HL-60 (cell line): ENCODE measurements at regions not wholly inside any gene's neighbourhood (a gene's known extent, or its start where the extent isn't known, plus 50 kb on each side); places are given as distances from the start of the nearest gene placed in this dataset.

ENCODE experiments used
- DNase-seq, 2 experiments: peaks; one replicate each; pipeline ENCODE4 v3.0.0-alpha.2; 2010 to 2020; ENCODE audit warnings: low read depth in 1 of 2, low spot score in 1 of 2
- H3K27ac ChIP-seq: fragments of 250-450 bp; sonication (Bioruptor Pico); replicated peaks from 2 replicates; pipeline ENCODE4 v1.5.1; 2020; ENCODE audit warnings: mild to moderate bottlenecking, moderate library complexity
- H3K27me3 ChIP-seq: fragments of 250-450 bp; sonication (Bioruptor Pico); 2 replicates; pipeline ENCODE4 v1.5.1; 2021; ENCODE audit warnings: mild to moderate bottlenecking, moderate library complexity; ENCODE audit not compliant: insufficient read depth, poor library complexity, severe bottlenecking
- H3K4me3 ChIP-seq: replicated peaks from 2 replicates; pipeline ENCODE4 v1.5.1; 2011; ENCODE audit warnings: mild to moderate bottlenecking, control low read depth, low read length; ENCODE audit not compliant: insufficient read depth
- GABPA ChIP-seq: IDR thresholded peaks from 2 replicates; pipeline ENCODE4 v1.6.1; 2012; ENCODE audit warnings: low read depth
- POLR2AphosphoS5 ChIP-seq: IDR thresholded peaks from 2 replicates; pipeline ENCODE4 v1.6.1; 2012; ENCODE audit warnings: low read depth
- SPI1 ChIP-seq: IDR thresholded peaks from 2 replicates; pipeline ENCODE4 v1.6.1; 2012; ENCODE audit warnings: low read depth, mild to moderate bottlenecking, borderline replicate concordance
- TF ChIP-seq, protein P1 (sequence below): IDR thresholded peaks from one replicate; pipeline ENCODE4 v1.5.1; 2011; ENCODE audit warnings: low read length, control low read depth, inconsistent platforms; ENCODE audit not compliant: insufficient read depth
- TF ChIP-seq, protein P2 (sequence below): IDR thresholded peaks from 2 replicates; pipeline ENCODE4 v1.6.1; 2012; ENCODE audit warnings: low read depth; ENCODE audit not compliant: insufficient replicate concordance

DNA sequence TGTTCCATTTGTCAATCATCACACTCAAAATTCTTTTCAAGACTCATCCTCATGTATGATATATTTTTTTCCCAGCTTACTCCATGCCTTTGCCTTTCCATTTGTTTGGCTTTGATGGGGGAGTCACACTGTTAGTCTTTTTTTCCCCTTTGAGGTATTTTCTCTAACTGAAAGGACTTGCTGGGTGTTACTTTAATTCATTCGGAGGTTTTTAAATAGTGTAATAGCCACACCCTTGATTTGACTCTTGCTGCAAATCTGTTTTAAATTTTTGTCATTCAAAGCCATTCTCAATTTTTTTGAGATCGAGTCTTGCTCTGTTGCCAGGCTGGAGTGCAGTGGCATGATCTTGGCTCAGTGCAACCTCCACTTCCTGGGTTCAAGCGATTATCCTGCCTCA is 84.1 kb downstream of the C11orf87 start:
- no peaks in the 10 kb centered on the region for H3K27me3 ChIP-seq
- H3K4me3 ChIP-seq, result no peak overlapping the region
- H3K27ac ChIP-seq, result no peak overlapping the region
- TF ChIP-seq GABPA, result no peak
- no peak for DNase-seq

- no peak overlapping the region for H3K27ac ChIP-seq
- TF ChIP-seq SPI1 (no peak), GABPA (no peak), POLR2AphosphoS5 (no peak)
- TF ChIP-seq, protein P1, sequence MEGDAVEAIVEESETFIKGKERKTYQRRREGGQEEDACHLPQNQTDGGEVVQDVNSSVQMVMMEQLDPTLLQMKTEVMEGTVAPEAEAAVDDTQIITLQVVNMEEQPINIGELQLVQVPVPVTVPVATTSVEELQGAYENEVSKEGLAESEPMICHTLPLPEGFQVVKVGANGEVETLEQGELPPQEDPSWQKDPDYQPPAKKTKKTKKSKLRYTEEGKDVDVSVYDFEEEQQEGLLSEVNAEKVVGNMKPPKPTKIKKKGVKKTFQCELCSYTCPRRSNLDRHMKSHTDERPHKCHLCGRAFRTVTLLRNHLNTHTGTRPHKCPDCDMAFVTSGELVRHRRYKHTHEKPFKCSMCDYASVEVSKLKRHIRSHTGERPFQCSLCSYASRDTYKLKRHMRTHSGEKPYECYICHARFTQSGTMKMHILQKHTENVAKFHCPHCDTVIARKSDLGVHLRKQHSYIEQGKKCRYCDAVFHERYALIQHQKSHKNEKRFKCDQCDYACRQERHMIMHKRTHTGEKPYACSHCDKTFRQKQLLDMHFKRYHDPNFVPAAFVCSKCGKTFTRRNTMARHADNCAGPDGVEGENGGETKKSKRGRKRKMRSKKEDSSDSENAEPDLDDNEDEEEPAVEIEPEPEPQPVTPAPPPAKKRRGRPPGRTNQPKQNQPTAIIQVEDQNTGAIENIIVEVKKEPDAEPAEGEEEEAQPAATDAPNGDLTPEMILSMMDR, result no peak
- TF ChIP-seq, protein P2, sequence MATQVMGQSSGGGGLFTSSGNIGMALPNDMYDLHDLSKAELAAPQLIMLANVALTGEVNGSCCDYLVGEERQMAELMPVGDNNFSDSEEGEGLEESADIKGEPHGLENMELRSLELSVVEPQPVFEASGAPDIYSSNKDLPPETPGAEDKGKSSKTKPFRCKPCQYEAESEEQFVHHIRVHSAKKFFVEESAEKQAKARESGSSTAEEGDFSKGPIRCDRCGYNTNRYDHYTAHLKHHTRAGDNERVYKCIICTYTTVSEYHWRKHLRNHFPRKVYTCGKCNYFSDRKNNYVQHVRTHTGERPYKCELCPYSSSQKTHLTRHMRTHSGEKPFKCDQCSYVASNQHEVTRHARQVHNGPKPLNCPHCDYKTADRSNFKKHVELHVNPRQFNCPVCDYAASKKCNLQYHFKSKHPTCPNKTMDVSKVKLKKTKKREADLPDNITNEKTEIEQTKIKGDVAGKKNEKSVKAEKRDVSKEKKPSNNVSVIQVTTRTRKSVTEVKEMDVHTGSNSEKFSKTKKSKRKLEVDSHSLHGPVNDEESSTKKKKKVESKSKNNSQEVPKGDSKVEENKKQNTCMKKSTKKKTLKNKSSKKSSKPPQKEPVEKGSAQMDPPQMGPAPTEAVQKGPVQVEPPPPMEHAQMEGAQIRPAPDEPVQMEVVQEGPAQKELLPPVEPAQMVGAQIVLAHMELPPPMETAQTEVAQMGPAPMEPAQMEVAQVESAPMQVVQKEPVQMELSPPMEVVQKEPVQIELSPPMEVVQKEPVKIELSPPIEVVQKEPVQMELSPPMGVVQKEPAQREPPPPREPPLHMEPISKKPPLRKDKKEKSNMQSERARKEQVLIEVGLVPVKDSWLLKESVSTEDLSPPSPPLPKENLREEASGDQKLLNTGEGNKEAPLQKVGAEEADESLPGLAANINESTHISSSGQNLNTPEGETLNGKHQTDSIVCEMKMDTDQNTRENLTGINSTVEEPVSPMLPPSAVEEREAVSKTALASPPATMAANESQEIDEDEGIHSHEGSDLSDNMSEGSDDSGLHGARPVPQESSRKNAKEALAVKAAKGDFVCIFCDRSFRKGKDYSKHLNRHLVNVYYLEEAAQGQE, result no peak
- no peaks in the 10 kb centered on the region for H3K27me3 ChIP-seq
- H3K4me3 ChIP-seq, result no peak overlapping the region
- no peak for DNase-seq
Measured at GRCh38 chr11:109507331-109507730, 85.3 kb downstream of the C11orf87 start.

DNA sequence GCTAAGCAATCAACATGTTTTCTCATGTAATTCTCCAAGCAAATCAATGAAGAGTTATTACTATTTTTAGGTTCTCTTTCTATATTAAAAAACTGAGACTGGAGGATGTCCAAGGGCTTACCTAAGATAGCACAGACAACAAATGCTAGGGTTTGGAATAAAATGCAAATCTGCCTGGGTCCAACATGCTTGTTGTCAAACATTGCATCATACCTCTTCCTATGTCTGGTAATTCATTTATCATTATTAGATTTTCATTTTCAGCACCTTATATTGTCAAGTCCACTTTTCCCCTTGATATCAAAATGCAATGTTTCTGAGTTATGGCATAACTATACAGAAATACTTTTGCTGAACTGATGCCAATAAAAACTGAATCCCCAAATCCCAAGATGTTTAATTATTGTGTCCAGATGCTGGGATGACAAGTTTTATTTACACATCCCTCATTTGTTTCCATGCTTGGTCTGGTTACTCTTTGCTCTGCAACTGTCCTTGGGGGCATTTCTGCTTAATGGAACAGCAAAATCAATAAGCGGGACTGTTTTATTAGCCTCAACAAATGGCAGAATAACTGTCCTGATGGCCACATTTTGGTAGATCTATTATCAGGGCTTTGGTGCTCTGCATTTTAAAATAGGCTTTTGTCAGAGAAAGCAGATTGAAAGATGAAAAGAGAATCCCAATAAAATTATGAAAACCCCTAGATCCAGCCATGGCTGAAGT is 86.0 kb downstream of the C11orf87 start:
- TF ChIP-seq, protein P2, result no peak
- no peak for TF ChIP-seq SPI1
- no peak for TF ChIP-seq GABPA
- no peak for TF ChIP-seq POLR2AphosphoS5
- TF ChIP-seq, protein P1, result no peak
- Histone ChIP-seq H3K4me3 (no peak overlapping the region), H3K27me3 (no peaks in the 10 kb centered on the region), H3K27ac (no peak overlapping the region)
- no peak for DNase-seq

DNA sequence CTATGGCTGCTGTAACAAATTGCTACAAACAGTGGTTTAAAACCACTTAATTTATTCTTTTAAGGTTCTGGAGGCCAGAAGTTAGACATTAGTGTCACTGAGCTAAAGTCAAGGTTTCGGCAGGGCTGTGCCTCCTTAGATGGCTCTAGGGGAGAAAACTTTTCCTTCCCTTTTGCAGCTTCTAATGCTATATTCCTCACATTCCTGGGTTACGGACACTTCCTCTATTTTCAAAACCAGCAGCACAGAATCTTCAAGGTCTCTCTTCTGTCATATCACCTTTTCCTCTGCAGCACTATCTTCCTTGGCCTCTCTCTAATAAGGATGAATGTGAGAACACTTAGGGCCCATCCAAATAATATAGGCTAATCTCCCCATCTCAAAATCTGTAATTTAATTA is 87.0 kb downstream of the C11orf87 start:
- peak; percentile 92 for TF ChIP-seq SPI1
- TF ChIP-seq, protein P2, result no peak

More for the DNA sequence above, 87.0 kb downstream of the C11orf87 start:
- Histone ChIP-seq H3K27me3 (no peaks in the 10 kb centered on the region), H3K4me3 (no peak overlapping the region), H3K27ac (no peak overlapping the region)
- peak in 1 of 2 experiments; percentile 19 for DNase-seq
